HepG2 (cell line): ENCODE measurements at regions not wholly inside any gene's neighbourhood (a gene's known extent, or its start where the extent isn't known, plus 50 kb on each side); places are given as distances from the start of the nearest gene placed in this dataset.

Source experiments
- ATAC-seq: fragments of 200-7000 bp; cut with Tn5 transposase; 3 replicates; pipeline ENCODE4 v1.9.1; 2020; ENCODE audit warnings: mild to moderate bottlenecking, moderate library complexity
- BruUV-seq: library from RNA; stranded (reverse); fragments of 400-500 nt; replicated peaks from 2 replicates; lab custom pipeline; 2021; lab: Mats Ljungman, UMichigan
- CTCF ChIA-PET: fragments of 300-600 bp; formaldehyde crosslinking; extraction: SDS; loops from one replicate; lab custom pipeline; 2021; ENCODE audit warnings: low total read pairs, inconsistent platforms, low intra/inter-chr PET ratio; lab: Yijun Ruan, JAX
- POLR2A ChIA-PET: fragments of 350-600 bp; sonication (Branson Sonifier 250); formaldehyde crosslinking; loops from one replicate; lab custom pipeline; 2020; ENCODE audit warnings: antibody characterized with exemption, inconsistent platforms; lab: Yijun Ruan, JAX
- DNase-seq: peaks from one replicate; pipeline ENCODE4 v3.0.0-alpha.2; 2015; ENCODE audit warnings: low spot score
- FAIRE-seq: peaks from 3 replicates; lab custom pipeline; 2011; peaks lifted over from hg19 to GRCh38; lab: Jason Lieb, UNC
- H2AFZ ChIP-seq: one replicate; pipeline ENCODE4 v1.6.1; 2011; ENCODE audit warnings: low read length, inconsistent platforms
- H3K27ac ChIP-seq: fragments of 300-600 bp; 3 replicates; pipeline ENCODE4 v1.8.0; 2011; ENCODE audit warnings: mixed run types, mild to moderate bottlenecking, mixed read lengths, low read length, inconsistent platforms; ENCODE audit not compliant: insufficient read depth; ENCODE audit errors: extremely low read length
- H3K27me3 ChIP-seq, 2 experiments: fragments of 200-600 bp in 1 of 2; 2 replicates in 1 of 2; 3 replicates in 1 of 2; pipeline versions ENCODE4 v1.6.0 to v1.8.0; 2011; ENCODE audit warnings: low read length in 2 of 2, mild to moderate bottlenecking in 2 of 2, moderate library complexity in 2 of 2, inconsistent platforms in 1 of 2; ENCODE audit not compliant: insufficient read depth in 2 of 2, control insufficient read depth in 1 of 2
- H3K36me3 ChIP-seq, 2 experiments: fragments of 200-600 bp in 1 of 2; replicated peaks in 1 of 2; 2 replicates in 1 of 2; 3 replicates in 1 of 2; pipeline versions ENCODE4 v1.5.1 to v1.8.0; 2011; ENCODE audit warnings: low read length in 2 of 2, inconsistent platforms in 1 of 2; ENCODE audit not compliant: insufficient read depth in 2 of 2, control insufficient read depth in 1 of 2
- H3K4me1 ChIP-seq: 2 replicates; pipeline ENCODE4 v1.5.1; 2012; ENCODE audit warnings: low read length, inconsistent platforms; ENCODE audit not compliant: insufficient read depth
- H3K4me2 ChIP-seq: 2 replicates; pipeline ENCODE4 v1.6.0; 2011; ENCODE audit warnings: low read depth, low read length, inconsistent platforms
- H3K4me3 ChIP-seq, 3 experiments: fragments of 200-600 bp in 1 of 3; sonication (generic), shearing (Covaris generic) in 1 of 3; replicated peaks in 1 of 3; 2 replicates each; pipeline ENCODE4 v1.5.1; 2011 to 2016; ENCODE audit warnings: low read length in 3 of 3, inconsistent platforms in 2 of 3, low read depth in 2 of 3, mild to moderate bottlenecking in 2 of 3, control low read depth in 1 of 3, mixed read lengths in 1 of 3; ENCODE audit not compliant: insufficient read depth in 1 of 3
- H3K79me2 ChIP-seq: one replicate; pipeline ENCODE4 v1.6.1; 2011; ENCODE audit warnings: low read length, inconsistent platforms; ENCODE audit not compliant: insufficient read depth
- H3K9ac ChIP-seq: 2 replicates; pipeline ENCODE4 v1.6.0; 2011; ENCODE audit warnings: mild to moderate bottlenecking, low read depth, low read length, inconsistent platforms; ENCODE audit not compliant: insufficient read depth
- H3K9me3 ChIP-seq: 2 replicates; pipeline ENCODE4 v1.5.1; 2012; ENCODE audit warnings: mild to moderate bottlenecking, low read length
- H4K20me1 ChIP-seq: 2 replicates; pipeline ENCODE4 v1.6.0; 2011; ENCODE audit warnings: inconsistent platforms, mild to moderate bottlenecking, low read length, moderate library complexity; ENCODE audit not compliant: insufficient read depth
- ATF7-NPFF ChIP-seq: sonication (generic); formaldehyde crosslinking; IDR thresholded peaks from 2 replicates; pipeline ENCODE4 v1.8.1; 2023; ENCODE audit warnings: mild to moderate bottlenecking, low read depth, missing genetic modification reagents, moderate library complexity
- KLF12 ChIP-seq: sonication (generic); formaldehyde crosslinking; IDR thresholded peaks from 2 replicates; pipeline ENCODE4 v1.4.0; 2020; ENCODE audit warnings: missing genetic modification reagents, borderline replicate concordance
- MXD4 ChIP-seq: IDR thresholded peaks from 2 replicates; pipeline ENCODE4 v1.6.1; 2016; ENCODE audit warnings: mild to moderate bottlenecking, missing biosample characterization, missing genetic modification reagents
- NFYC ChIP-seq: IDR thresholded peaks from 2 replicates; pipeline ENCODE4 v1.6.1; 2016; ENCODE audit warnings: missing genetic modification reagents, missing compliant biosample characterization
- TOE1 ChIP-seq: sonication (generic); formaldehyde crosslinking; IDR thresholded peaks from 2 replicates; pipeline ENCODE4 v1.4.0; 2020; ENCODE audit warnings: mild to moderate bottlenecking, missing genetic modification reagents
- YEATS2 ChIP-seq: sonication (generic); formaldehyde crosslinking; IDR thresholded peaks from 2 replicates; pipeline ENCODE4 v1.4.0; 2020; ENCODE audit warnings: missing genetic modification reagents, borderline replicate concordance
- ZFP36 ChIP-seq: fragments of 150-350 bp; IDR thresholded peaks from 2 replicates; pipeline ENCODE4 v1.6.1; 2018; ENCODE audit warnings: borderline replicate concordance, low read length, low read depth; ENCODE audit not compliant: partially characterized antibody
- ZFP36L2 ChIP-seq: sonication (generic); formaldehyde crosslinking; IDR thresholded peaks from 2 replicates; pipeline ENCODE4 v1.4.0; 2020; ENCODE audit warnings: missing genetic modification reagents
- WGBS: methylation state at CpG from one replicate; pipeline ENCODE4 v1.1.6; 2017; ENCODE audit warnings: low lambda C conversion rate; 5-methylcytosine and 5-hydroxymethylcytosine counted together
- in situ Hi-C: cut with HindIII; loops from 2 replicates; pipeline ENCODE4 v1.10.0; 2017; ENCODE audit warnings: low pct_unique_long_range_greater_than_20kb; ENCODE audit not compliant: extremely low pct_ligation_motif_present
- intact Hi-C: fragments of 100-400 bp; cut with micrococcal nuclease; formaldehyde crosslinking; loops from one replicate; pipeline ENCODE4 v1.10.0; 2022; ENCODE audit not compliant: unreplicated experiment
- TF ChIP-seq, protein P1 (sequence below): sonication (generic); formaldehyde crosslinking; IDR thresholded peaks from 2 replicates; pipeline ENCODE4 v1.5.0; 2020; ENCODE audit warnings: mild to moderate bottlenecking, missing genetic modification reagents
- TF ChIP-seq, protein P2 (sequence below): sonication (generic); formaldehyde crosslinking; IDR thresholded peaks from 2 replicates; pipeline ENCODE4 v1.5.0; 2020; ENCODE audit warnings: missing genetic modification reagents

DNA sequence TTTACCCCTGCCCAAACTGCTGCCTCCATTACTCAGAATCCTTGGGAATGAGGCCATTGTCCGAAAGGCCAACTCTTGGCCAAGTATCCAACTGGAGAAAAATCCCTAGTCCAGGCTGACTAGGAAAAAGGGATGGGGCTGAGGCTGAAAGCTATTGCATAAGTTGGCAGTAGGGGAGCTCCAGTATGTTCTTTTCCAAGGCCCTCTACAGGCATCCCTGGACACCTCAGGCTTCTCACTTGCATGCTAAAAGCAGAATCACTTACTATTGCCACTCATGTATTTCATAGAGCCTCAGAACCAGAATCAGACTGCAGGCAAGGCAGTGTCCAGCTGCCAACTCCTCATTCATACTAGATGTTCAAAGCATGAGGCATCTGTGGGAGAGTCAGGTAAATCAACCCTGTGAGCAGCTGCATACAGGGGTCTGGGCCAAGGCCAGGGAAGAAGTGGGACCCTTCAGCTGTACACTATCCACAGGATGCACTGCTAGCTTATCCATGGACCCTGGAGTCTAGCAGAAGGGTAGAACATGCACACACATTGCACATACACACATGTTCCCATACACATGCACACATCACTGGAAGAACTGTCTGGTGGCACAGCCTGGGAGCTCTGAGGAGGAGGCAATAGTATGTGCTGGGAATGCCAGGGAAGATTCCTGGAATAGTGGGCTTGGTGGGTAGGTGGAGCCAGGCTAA, 195.3 kb downstream of the C1orf94 start:
- no peaks in the 10 kb centered on the region for H3K27me3 ChIP-seq
- intact Hi-C loops (no loop called here), in situ Hi-C loops (no loop called here)
- no peak overlapping the region for H2AFZ ChIP-seq
- no peaks in the 10 kb centered on the region for H3K4me1 ChIP-seq
- DNase-seq (no peak), FAIRE-seq (no peak), ATAC-seq (no peak)
- no peak overlapping the region for H3K4me3 ChIP-seq
- TF ChIP-seq NFYC (CRISPR knock-in tag) (no peak), ATF7-NPFF (CRISPR knock-in tag) (no peak), TOE1 (CRISPR knock-in tag) (no peak), ZFP36 (no peak), MXD4 (no peak), KLF12 (CRISPR knock-in tag) (no peak), YEATS2 (CRISPR knock-in tag) (no peak), ZFP36L2 (CRISPR knock-in tag) (no peak)
- TF ChIP-seq, protein P1, sequence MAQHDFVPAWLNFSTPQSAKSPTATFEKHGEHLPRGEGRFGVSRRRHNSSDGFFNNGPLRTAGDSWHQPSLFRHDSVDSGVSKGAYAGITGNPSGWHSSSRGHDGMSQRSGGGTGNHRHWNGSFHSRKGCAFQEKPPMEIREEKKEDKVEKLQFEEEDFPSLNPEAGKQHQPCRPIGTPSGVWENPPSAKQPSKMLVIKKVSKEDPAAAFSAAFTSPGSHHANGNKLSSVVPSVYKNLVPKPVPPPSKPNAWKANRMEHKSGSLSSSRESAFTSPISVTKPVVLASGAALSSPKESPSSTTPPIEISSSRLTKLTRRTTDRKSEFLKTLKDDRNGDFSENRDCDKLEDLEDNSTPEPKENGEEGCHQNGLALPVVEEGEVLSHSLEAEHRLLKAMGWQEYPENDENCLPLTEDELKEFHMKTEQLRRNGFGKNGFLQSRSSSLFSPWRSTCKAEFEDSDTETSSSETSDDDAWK (CRISPR knock-in tag): no peak
- TF ChIP-seq, protein P2, sequence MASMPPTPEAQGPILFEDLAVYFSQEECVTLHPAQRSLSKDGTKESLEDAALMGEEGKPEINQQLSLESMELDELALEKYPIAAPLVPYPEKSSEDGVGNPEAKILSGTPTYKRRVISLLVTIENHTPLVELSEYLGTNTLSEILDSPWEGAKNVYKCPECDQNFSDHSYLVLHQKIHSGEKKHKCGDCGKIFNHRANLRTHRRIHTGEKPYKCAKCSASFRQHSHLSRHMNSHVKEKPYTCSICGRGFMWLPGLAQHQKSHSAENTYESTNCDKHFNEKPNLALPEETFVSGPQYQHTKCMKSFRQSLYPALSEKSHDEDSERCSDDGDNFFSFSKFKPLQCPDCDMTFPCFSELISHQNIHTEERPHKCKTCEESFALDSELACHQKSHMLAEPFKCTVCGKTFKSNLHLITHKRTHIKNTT: no peak
- 0% methylated on average over 1 of the region's 1 CpG for WGBS
- no peaks in the 10 kb centered on the region for H3K79me2 ChIP-seq
- no peaks in the 10 kb centered on the region for H4K20me1 ChIP-seq
- POLR2A ChIA-PET: no interaction called here
- H3K9ac ChIP-seq: no peak overlapping the region
- CTCF ChIA-PET: no interaction called here
- H3K36me3 ChIP-seq: no peaks in the 10 kb centered on the region
- no TSS peak for BruUV-seq
- H3K9me3 ChIP-seq: no peaks in the 10 kb centered on the region
- H3K27ac ChIP-seq: no peak overlapping the region
- no peak overlapping the region for H3K4me2 ChIP-seq
